A673 (cell line): ENCODE measurements at regions not wholly inside any gene's neighbourhood (a gene's known extent, or its start where the extent isn't known, plus 50 kb on each side); places are given as distances from the start of the nearest gene placed in this dataset.

Experiments used
- BruUV-seq: library from RNA; stranded (reverse); fragments of 400-500 nt; replicated peaks from 2 replicates; lab custom pipeline; 2021; lab: Mats Ljungman, UMichigan
- CTCF ChIA-PET: fragments of 300-600 bp; sonication (Branson Sonifier 250); formaldehyde crosslinking; loops from one replicate; lab custom pipeline; 2022; ENCODE audit warnings: antibody characterized with exemption; lab: Charles Lee
- POLR2A ChIA-PET: fragments of 300-600 bp; sonication (Branson Sonifier 250); formaldehyde crosslinking; loops from one replicate; lab custom pipeline; 2022; ENCODE audit warnings: antibody characterized with exemption; ENCODE audit not compliant: low non-redundant PET; lab: Charles Lee
- DNase-seq: peaks from one replicate; pipeline ENCODE4 v3.0.0-alpha.2; 2015; ENCODE audit warnings: low spot score
- H3K27ac ChIP-seq: fragments of 200-600 bp; sonication (generic); 2 replicates; pipeline ENCODE4 v1.5.1; 2016; ENCODE audit warnings: mixed run types, low read depth, mild to moderate bottlenecking, mixed read lengths, antibody characterized with exemption, low read length; ENCODE audit not compliant: poor library complexity, severe bottlenecking
- H3K27me3 ChIP-seq: fragments of 200-600 bp; sonication (generic); replicated peaks from 2 replicates; pipeline ENCODE4 v1.6.1; 2017; ENCODE audit warnings: mixed run types, low read depth, mild to moderate bottlenecking, mixed read lengths, antibody characterized with exemption, low read length; ENCODE audit not compliant: insufficient read depth, poor library complexity
- H3K36me3 ChIP-seq: fragments of 200-600 bp; sonication (generic); 2 replicates; pipeline ENCODE4 v1.6.1; 2016; ENCODE audit warnings: mixed run types, mild to moderate bottlenecking, mixed read lengths, antibody characterized with exemption, low read length; ENCODE audit not compliant: insufficient read depth, poor library complexity, severe bottlenecking
- H3K4me1 ChIP-seq: fragments of 200-600 bp; sonication (generic); 2 replicates; pipeline ENCODE4 v1.6.1; 2017; ENCODE audit warnings: mixed run types, mild to moderate bottlenecking, mixed read lengths, antibody characterized with exemption, low read length; ENCODE audit not compliant: insufficient read depth, poor library complexity, severe bottlenecking
- H3K4me3 ChIP-seq: fragments of 200-600 bp; sonication (generic); 2 replicates; pipeline ENCODE4 v1.5.1; 2016; ENCODE audit warnings: low read depth, mixed run types, mild to moderate bottlenecking, mixed read lengths, low read length; ENCODE audit not compliant: poor library complexity, severe bottlenecking
- H3K9me3 ChIP-seq: fragments of 200-600 bp; sonication (generic); 2 replicates; pipeline ENCODE4 v1.6.1; 2016; ENCODE audit warnings: mixed run types, low read depth, mild to moderate bottlenecking, mixed read lengths, antibody characterized with exemption, low read length; ENCODE audit not compliant: poor library complexity, severe bottlenecking
- EZH2 ChIP-seq: fragments of 200-600 bp; sonication (generic); IDR thresholded peaks from 2 replicates; pipeline ENCODE4 v1.6.1; 2017; ENCODE audit warnings: borderline replicate concordance, low read depth, mild to moderate bottlenecking, mixed read lengths, antibody characterized with exemption, low read length; ENCODE audit not compliant: poor library complexity, severe bottlenecking
- intact Hi-C: fragments of 100-400 bp; cut with micrococcal nuclease; formaldehyde crosslinking; loops from one replicate; pipeline ENCODE4 v1.10.0; 2022; ENCODE audit not compliant: unreplicated experiment
- TF ChIP-seq, protein P1 (sequence below): fragments of 300-800, 200-600 bp; sonication (generic); conservative IDR thresholded peaks from 2 replicates; pipeline ENCODE4 v1.5.1; 2017; ENCODE audit warnings: low read depth, mild to moderate bottlenecking, antibody characterized with exemption, low read length, moderate library complexity, mixed read lengths

DNA sequence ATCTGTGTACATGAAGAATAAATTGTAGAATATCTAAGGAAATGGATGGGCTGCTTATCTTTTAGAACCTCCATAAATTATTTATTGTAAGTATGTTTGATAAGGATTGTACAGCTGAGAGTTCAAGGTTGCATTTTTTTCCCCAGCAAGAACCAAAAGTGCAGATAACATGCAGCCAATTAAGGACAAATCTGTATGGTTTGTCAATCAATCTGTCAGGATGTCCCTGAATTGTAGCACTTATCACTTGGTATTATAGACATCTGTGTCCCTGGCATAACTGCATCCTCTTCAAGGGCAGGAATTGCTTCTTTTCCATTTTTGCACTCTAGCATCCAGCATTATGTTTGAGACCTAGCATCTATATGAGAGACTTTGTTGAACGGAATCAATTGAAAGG lies 95.4 kb upstream of the IGFBP7 start:
- CTCF ChIA-PET: no interaction called here
- no TSS peak for BruUV-seq

DNA sequence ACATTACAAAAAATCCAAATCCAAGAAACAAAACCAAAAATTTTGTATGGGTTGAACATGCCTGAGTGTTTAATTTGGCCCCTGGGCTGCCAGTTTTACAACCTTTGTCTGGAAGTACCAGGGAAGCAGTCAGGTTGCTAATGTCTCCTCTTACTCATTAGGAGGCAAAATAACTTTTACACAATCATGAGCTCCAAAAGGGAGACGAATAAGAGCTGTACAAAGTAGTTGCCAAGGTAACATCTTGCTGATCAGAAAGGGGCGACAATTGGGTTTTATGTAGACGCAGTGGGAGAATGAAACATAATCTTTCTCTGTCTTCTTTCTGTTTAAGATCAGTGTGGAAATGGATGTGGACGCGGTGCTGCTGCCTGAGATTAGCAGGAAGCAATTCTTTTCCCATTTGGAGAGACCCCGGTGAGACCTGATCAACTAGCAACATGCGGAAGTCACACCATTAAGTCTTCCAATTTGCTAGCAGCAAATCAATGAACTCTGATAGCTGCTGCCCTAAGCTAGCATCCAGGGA lies 90.7 kb upstream of the IGFBP7 start:
- H3K9me3 ChIP-seq: no peaks in the 10 kb centered on the region
- H3K4me1 ChIP-seq: no peaks in the 10 kb centered on the region
- no peak for DNase-seq
- H3K36me3 ChIP-seq: no peaks in the 10 kb centered on the region
- intact Hi-C loops: no loop called here
- no TSS peak for BruUV-seq
- no peak overlapping the region for H3K4me3 ChIP-seq
- POLR2A ChIA-PET: no interaction called here
- TF ChIP-seq, protein P1, sequence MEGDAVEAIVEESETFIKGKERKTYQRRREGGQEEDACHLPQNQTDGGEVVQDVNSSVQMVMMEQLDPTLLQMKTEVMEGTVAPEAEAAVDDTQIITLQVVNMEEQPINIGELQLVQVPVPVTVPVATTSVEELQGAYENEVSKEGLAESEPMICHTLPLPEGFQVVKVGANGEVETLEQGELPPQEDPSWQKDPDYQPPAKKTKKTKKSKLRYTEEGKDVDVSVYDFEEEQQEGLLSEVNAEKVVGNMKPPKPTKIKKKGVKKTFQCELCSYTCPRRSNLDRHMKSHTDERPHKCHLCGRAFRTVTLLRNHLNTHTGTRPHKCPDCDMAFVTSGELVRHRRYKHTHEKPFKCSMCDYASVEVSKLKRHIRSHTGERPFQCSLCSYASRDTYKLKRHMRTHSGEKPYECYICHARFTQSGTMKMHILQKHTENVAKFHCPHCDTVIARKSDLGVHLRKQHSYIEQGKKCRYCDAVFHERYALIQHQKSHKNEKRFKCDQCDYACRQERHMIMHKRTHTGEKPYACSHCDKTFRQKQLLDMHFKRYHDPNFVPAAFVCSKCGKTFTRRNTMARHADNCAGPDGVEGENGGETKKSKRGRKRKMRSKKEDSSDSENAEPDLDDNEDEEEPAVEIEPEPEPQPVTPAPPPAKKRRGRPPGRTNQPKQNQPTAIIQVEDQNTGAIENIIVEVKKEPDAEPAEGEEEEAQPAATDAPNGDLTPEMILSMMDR: no peak
- TF ChIP-seq EZH2: no peak
- no peak overlapping the region for H3K27ac ChIP-seq
- CTCF ChIA-PET: no interaction called here
- no peaks in the 10 kb centered on the region for H3K27me3 ChIP-seq

More for the DNA sequence above, 95.4 kb upstream of the IGFBP7 start:
- H3K36me3 ChIP-seq: no peaks in the 10 kb centered on the region
- POLR2A ChIA-PET: no interaction called here
- no peaks in the 10 kb centered on the region for H3K4me1 ChIP-seq
- H3K27ac ChIP-seq: no peak overlapping the region
- intact Hi-C loops: no loop called here
- no peak for DNase-seq
- no peaks in the 10 kb centered on the region for H3K9me3 ChIP-seq
- no peak for TF ChIP-seq EZH2
- TF ChIP-seq, protein P1: no peak
- no peaks in the 10 kb centered on the region for H3K27me3 ChIP-seq
- H3K4me3 ChIP-seq: no peak overlapping the region

DNA sequence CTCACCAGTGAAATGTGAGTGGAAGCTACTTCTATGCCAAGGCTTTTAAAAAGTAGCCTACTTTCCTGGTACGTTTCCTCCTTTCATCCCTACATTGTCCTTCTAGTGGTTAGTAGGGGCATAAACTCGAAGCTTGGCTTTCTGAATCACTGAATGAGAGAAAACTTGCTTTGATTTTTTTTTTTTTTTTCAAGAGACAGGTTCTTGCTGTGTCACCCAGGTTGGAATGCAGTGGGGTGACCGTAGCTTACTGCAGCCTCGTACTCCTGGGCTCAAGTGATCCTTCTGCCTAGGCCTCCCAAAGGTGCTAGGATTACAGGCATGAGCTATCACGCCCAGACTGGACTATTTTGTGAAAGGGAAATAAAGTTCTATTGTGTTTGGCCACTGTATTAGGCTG lies 89.1 kb upstream of the IGFBP7 start:
- ChIA-PET POLR2A (interaction anchor here (0.6 kb wide), 1 partner anchor 1283 kb away, joined by 5 read pairs; no protein-coding TSS in a partner anchor), CTCF (interaction anchor here (0.7 kb wide), 1 partner anchor 229 kb away, joined by 3 read pairs; no protein-coding TSS in a partner anchor)
- Histone ChIP-seq H3K27me3 (no peaks in the 10 kb centered on the region), H3K36me3 (no peaks in the 10 kb centered on the region), H3K9me3 (no peaks in the 10 kb centered on the region), H3K4me3 (no peak overlapping the region), H3K4me1 (no peaks in the 10 kb centered on the region), H3K27ac (no peak overlapping the region)
- TF ChIP-seq, protein P1: no peak
- TF ChIP-seq EZH2: no peak
- no peak for DNase-seq
- intact Hi-C loops: no loop called here
- no TSS peak for BruUV-seq
